ENCODE measurements at regions not wholly inside any gene's neighbourhood (a gene's known extent, or its start where the extent isn't known, plus 50 kb on each side); places are given as distances from the start of the nearest gene placed in this dataset.

DNA sequence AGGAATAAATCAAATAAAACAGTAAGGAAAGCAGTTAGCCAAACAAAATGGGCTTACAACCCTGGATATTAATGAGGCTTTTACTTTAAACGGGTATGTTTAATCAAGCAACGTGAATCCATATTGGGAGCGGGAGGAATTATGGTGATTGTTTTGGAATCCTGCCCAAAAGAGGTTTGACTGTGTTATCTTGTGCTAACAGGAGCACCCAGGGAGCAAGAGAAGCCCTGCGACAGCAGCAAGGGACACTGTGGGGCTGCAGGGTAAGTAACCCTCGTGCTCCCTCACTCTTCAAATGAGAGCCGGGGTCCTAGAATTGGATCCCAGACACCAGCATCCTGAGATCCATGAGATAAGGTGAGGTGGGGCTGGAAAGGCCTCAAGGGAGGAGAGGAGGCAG, 72.6 kb upstream of the PGBD5 start:
- Histone ChIP-seq H4K20me1 (ENCODE audit: insufficient read depth) (no peaks in the 10 kb centered on the region), H3K4me2 (no peak overlapping the region), H3K79me2 (ENCODE audit: insufficient read depth) (no peaks in the 10 kb centered on the region), H3K4me3 (ENCODE audit: low read depth in 2 of 2, low read length in 1 of 2) (no peak overlapping the region), H3K4me1 (ENCODE audit: control insufficient read depth in 1 of 2, insufficient read depth in 2 of 2, low read depth in 1 of 2, low read length in 1 of 2) (no peaks in the 10 kb centered on the region; a peak in 1 of 4 replicates), H3F3A (replicated peaks; ENCODE audit: insufficient read depth) (no peaks in the 10 kb centered on the region), H3K9ac (no peak overlapping the region), H2AFZ (ENCODE audit: low read depth) (no peak overlapping the region), H3K9me3 (no peaks in the 10 kb centered on the region), H3K27me3 (ENCODE audit: insufficient read depth) (no peaks in the 10 kb centered on the region), H3K36me3 (replicated peaks in 1 of 2; ENCODE audit: control insufficient read depth in 1 of 2, insufficient read depth in 2 of 2, low read length in 1 of 2) (no peaks in the 10 kb centered on the region), H3K27ac (ENCODE audit: low read depth in 2 of 2, low read length in 1 of 2) (no peak overlapping the region), H3K9me2 (no peaks in the 10 kb centered on the region)
- CTCF ChIA-PET, result no interaction called here
- no peak for DNase-seq
- 18% methylated on average over 6 of the region's 6 CpGs for WGBS (ENCODE audit: low lambda C conversion rate)
- TF ChIP-seq JUND (IDR thresholded peaks at IDR 0.05) (no peak), MXI1 (IDR thresholded peaks at IDR 0.05; ENCODE audit: low read depth, low read length) (no peak), SMC3 (IDR thresholded peaks at IDR 0.05; ENCODE audit: low read depth, low read length) (no peak), NFIC (IDR thresholded peaks at IDR 0.05; ENCODE audit: borderline replicate concordance) (no peak), ELF1 (IDR thresholded peaks at IDR 0.05) (no peak), EZH2phosphoT487 (IDR thresholded peaks at IDR 0.05; ENCODE audit: borderline replicate concordance, low read depth) (no peak), FOSL2 (IDR thresholded peaks at IDR 0.05; ENCODE audit: borderline replicate concordance, low read depth) (no peak), TEAD4 (IDR thresholded peaks at IDR 0.05; ENCODE audit: borderline replicate concordance, insufficient read depth) (no peak), CHD2 (IDR thresholded peaks at IDR 0.05; ENCODE audit: low read length, partially characterized antibody) (no peak), TAF1 (IDR thresholded peaks at IDR 0.05; ENCODE audit: borderline replicate concordance, low read depth, low read length) (no peak), TCF12 (IDR thresholded peaks at IDR 0.05) (no peak), RCOR1 (IDR thresholded peaks at IDR 0.05; ENCODE audit: low read length) (no peak), EP300 (IDR thresholded peaks at IDR 0.05; ENCODE audit: borderline replicate concordance in 1 of 2, low read depth in 1 of 2, low read length in 1 of 2) (no peak)
- TF ChIP-seq, protein P1, sequence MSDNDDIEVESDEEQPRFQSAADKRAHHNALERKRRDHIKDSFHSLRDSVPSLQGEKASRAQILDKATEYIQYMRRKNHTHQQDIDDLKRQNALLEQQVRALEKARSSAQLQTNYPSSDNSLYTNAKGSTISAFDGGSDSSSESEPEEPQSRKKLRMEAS (IDR thresholded peaks at IDR 0.05; ENCODE audit: low read depth), result no peak
- TF ChIP-seq, protein P2, sequence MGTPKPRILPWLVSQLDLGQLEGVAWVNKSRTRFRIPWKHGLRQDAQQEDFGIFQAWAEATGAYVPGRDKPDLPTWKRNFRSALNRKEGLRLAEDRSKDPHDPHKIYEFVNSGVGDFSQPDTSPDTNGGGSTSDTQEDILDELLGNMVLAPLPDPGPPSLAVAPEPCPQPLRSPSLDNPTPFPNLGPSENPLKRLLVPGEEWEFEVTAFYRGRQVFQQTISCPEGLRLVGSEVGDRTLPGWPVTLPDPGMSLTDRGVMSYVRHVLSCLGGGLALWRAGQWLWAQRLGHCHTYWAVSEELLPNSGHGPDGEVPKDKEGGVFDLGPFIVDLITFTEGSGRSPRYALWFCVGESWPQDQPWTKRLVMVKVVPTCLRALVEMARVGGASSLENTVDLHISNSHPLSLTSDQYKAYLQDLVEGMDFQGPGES (IDR thresholded peaks at IDR 0.05; ENCODE audit: low read depth, low read length), result no peak
- POLR2A ChIA-PET, result no interaction called here

DNA sequence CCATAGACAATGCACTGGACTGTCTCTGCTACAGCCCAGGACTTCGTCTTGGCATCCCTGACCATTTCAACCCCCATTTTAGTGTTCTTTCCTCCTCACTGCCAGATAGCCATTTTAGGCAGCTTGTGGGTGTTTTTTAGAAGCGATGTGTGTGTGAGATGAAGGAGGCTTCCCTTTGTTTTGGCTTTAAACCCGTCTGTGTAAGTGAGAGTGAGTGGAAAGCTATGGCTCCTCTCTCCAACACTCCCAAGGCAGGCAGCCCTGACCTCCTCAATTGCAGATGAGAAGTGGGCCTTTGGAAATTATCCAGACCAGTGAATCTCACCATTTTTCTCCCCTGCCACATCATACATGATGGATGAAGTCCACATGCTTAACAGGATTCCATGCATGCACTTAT, 70.3 kb upstream of the PGBD5 start:
- POLR2A ChIA-PET, result no interaction called here
- 16% methylated on average over 3 of the region's 3 CpGs for WGBS (ENCODE audit: low lambda C conversion rate)
- no peak overlapping the region for H3K4me2 ChIP-seq
- TF ChIP-seq FOXM1 (IDR thresholded peaks at IDR 0.05; ENCODE audit: low read depth), result no peak
- no peak for TF ChIP-seq FOSL2 (IDR thresholded peaks at IDR 0.05; ENCODE audit: borderline replicate concordance, low read depth)
- TF ChIP-seq, protein P3, sequence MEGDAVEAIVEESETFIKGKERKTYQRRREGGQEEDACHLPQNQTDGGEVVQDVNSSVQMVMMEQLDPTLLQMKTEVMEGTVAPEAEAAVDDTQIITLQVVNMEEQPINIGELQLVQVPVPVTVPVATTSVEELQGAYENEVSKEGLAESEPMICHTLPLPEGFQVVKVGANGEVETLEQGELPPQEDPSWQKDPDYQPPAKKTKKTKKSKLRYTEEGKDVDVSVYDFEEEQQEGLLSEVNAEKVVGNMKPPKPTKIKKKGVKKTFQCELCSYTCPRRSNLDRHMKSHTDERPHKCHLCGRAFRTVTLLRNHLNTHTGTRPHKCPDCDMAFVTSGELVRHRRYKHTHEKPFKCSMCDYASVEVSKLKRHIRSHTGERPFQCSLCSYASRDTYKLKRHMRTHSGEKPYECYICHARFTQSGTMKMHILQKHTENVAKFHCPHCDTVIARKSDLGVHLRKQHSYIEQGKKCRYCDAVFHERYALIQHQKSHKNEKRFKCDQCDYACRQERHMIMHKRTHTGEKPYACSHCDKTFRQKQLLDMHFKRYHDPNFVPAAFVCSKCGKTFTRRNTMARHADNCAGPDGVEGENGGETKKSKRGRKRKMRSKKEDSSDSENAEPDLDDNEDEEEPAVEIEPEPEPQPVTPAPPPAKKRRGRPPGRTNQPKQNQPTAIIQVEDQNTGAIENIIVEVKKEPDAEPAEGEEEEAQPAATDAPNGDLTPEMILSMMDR (IDR thresholded peaks at IDR 0.05), result no peak
- TF ChIP-seq ELF1 (IDR thresholded peaks at IDR 0.05), result no peak
- TF ChIP-seq SMC3 (IDR thresholded peaks at IDR 0.05; ENCODE audit: low read depth, low read length), result no peak
- TF ChIP-seq, protein P4, sequence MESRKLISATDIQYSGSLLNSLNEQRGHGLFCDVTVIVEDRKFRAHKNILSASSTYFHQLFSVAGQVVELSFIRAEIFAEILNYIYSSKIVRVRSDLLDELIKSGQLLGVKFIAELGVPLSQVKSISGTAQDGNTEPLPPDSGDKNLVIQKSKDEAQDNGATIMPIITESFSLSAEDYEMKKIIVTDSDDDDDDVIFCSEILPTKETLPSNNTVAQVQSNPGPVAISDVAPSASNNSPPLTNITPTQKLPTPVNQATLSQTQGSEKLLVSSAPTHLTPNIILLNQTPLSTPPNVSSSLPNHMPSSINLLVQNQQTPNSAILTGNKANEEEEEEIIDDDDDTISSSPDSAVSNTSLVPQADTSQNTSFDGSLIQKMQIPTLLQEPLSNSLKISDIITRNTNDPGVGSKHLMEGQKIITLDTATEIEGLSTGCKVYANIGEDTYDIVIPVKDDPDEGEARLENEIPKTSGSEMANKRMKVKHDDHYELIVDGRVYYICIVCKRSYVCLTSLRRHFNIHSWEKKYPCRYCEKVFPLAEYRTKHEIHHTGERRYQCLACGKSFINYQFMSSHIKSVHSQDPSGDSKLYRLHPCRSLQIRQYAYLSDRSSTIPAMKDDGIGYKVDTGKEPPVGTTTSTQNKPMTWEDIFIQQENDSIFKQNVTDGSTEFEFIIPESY (IDR thresholded peaks at IDR 0.05; ENCODE audit: borderline replicate concordance, low read depth), result no peak
- TF ChIP-seq RXRA (IDR thresholded peaks at IDR 0.05; ENCODE audit: borderline replicate concordance, low read depth), result no peak
- TF ChIP-seq GATA2 (CRISPR knock-in tag; IDR thresholded peaks at IDR 0.05), result no peak
- TF ChIP-seq JUND (IDR thresholded peaks at IDR 0.05), result no peak
- TF ChIP-seq, protein P5, sequence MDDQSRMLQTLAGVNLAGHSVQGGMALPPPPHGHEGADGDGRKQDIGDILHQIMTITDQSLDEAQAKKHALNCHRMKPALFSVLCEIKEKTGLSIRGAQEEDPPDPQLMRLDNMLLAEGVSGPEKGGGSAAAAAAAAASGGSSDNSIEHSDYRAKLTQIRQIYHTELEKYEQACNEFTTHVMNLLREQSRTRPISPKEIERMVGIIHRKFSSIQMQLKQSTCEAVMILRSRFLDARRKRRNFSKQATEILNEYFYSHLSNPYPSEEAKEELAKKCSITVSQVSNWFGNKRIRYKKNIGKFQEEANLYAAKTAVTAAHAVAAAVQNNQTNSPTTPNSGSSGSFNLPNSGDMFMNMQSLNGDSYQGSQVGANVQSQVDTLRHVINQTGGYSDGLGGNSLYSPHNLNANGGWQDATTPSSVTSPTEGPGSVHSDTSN (IDR thresholded peaks at IDR 0.05), result no peak
- TF ChIP-seq TCF12 (IDR thresholded peaks at IDR 0.05), result no peak
- no peak for TF ChIP-seq POLR2AphosphoS5 (IDR thresholded peaks at IDR 0.05; ENCODE audit: low read depth, low read length)
- no peak for TF ChIP-seq SIN3A (IDR thresholded peaks at IDR 0.05; ENCODE audit: borderline replicate concordance, low read depth, low read length)
- TF ChIP-seq TEAD4 (IDR thresholded peaks at IDR 0.05; ENCODE audit: borderline replicate concordance, insufficient read depth), result no peak
- TF ChIP-seq FOXJ3 (CRISPR knock-in tag; IDR thresholded peaks at IDR 0.05), result no peak
- no peak for TF ChIP-seq RAD21 (IDR thresholded peaks at IDR 0.05; ENCODE audit: low read length)

More for the DNA sequence above, 70.3 kb upstream of the PGBD5 start:
- no peak overlapping the region for H2AFZ ChIP-seq (ENCODE audit: low read depth)
- H3K9ac ChIP-seq, result no peak overlapping the region
- no peak overlapping the region for H3K4me3 ChIP-seq (ENCODE audit: low read depth in 2 of 2, low read length in 1 of 2)
- H3K27me3 ChIP-seq (ENCODE audit: insufficient read depth), result no peaks in the 10 kb centered on the region
- CTCF ChIA-PET, result no interaction called here
- no peaks in the 10 kb centered on the region for H3F3A ChIP-seq (replicated peaks; ENCODE audit: insufficient read depth)
- no peaks in the 10 kb centered on the region for H3K4me1 ChIP-seq (ENCODE audit: control insufficient read depth in 1 of 2, insufficient read depth in 2 of 2, low read depth in 1 of 2, low read length in 1 of 2)
- no peak overlapping the region for H3K27ac ChIP-seq (ENCODE audit: low read depth in 2 of 2, low read length in 1 of 2)
- no peaks in the 10 kb centered on the region for H4K20me1 ChIP-seq (ENCODE audit: insufficient read depth)
- H3K9me2 ChIP-seq, result no peaks in the 10 kb centered on the region
- no peaks in the 10 kb centered on the region for H3K79me2 ChIP-seq (ENCODE audit: insufficient read depth)
- H3K36me3 ChIP-seq (replicated peaks in 1 of 2; ENCODE audit: control insufficient read depth in 1 of 2, insufficient read depth in 2 of 2, low read length in 1 of 2), result no peaks in the 10 kb centered on the region
- H3K9me3 ChIP-seq, result no peaks in the 10 kb centered on the region
- DNase-seq, result no peak
